CD4-positive, alpha-beta T cell treated with Interleukin-15 for 4 hours (primary cell): ENCODE measurements at regions not wholly inside any gene's neighbourhood (a gene's known extent, or its start where the extent isn't known, plus 50 kb on each side); places are given as distances from the start of the nearest gene placed in this dataset.

Experiments
- DNase-seq: peaks from one replicate; pipeline ENCODE4 v3.0.0-alpha.2; 2020; ENCODE audit warnings: low spot score

DNA sequence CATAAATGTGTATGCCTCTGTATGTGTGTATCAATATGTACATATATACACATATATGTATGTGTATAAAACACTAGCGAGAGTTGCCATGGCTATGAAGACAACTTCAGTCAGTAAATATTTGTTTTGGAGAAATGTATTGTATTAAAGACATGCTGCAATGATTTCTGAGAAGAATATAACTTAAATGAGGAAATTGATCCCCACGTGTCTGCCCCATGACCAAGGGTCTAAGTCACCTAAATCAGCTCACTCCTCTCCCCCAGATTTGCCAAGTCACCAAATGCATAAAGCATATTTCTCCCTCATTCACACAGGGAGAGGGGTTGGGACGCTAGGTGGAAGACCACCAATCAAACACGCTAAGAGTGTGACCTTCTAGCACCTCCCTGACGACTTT, 58.3 kb upstream of the LYST start:
- DNase-seq: no peak

DNA sequence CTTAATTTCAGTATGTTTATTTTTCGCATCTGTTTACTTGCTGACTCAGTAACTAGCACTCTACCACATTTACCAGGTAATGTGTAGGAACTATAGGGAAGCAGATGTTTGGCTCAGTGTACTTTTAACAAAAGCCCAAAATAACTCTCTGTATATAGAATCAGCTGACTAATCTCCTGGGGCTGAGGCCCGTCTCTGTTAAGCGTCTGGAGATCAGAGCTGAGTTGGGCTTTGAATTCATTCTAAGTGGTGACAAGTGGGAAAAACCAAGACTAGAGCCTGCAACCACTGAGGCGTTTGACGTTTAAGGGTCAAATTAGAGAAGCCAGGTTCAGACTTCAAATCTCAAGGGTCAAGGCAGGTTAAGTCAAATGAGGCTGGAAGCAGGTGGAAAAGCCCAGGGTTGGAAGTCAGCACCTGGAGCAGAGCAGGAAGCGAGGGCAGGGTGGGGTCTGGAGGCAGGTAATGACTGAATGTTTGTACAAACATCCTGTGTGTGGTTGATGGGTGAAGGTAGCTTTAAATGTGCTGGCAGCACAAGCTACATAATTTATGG, 56.8 kb upstream of the LYST start:
- peak; percentile 40 for DNase-seq

- DNase-seq: no peak
Measured at GRCh38 chr1:235920596-235921375, 54.1 kb upstream of the LYST start.

GRCh38 chr1:235919833-235920441, 53.2 kb upstream of the LYST start:
- no peak for DNase-seq

DNA sequence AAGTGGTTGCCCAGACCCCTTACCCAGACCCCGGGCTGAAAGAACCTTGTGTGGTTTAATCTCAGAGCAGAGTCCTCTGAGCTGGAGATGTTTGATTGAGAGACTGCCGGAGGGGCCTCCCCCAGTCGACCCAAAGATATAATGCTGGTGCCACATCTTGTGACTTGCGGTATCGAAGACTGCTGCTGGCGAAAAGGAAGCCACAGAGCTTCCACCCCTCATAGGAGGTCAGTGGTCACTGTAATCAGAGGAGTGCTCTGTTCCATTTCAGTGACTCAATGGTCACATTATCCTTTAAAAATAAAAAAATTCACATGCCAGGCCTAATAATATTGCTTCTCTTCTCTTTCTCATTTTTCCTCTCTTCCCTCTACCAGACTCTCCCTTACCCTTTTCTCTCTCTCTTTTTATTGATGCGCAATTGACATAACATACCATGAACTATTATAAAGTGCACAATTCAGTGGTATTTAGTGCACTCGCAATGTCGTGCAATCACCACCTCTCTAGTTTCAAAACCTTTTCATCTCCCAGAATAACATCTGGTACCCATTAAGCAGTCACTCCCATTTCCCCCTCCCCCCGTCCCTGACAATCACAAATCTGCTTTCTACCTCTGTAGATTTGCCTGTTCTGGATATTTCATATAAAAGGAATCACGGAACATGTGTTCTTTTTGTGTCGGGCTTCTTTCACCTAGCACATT, 52.6 kb upstream of the LYST start:
- DNase-seq: no peak

- no peak for DNase-seq
Measured at GRCh38 chr1:235918465-235918864, 51.8 kb upstream of the LYST start.

GRCh38 chr1:235918032-235918431, 51.3 kb upstream of the LYST start:
- DNase-seq: no peak

DNA sequence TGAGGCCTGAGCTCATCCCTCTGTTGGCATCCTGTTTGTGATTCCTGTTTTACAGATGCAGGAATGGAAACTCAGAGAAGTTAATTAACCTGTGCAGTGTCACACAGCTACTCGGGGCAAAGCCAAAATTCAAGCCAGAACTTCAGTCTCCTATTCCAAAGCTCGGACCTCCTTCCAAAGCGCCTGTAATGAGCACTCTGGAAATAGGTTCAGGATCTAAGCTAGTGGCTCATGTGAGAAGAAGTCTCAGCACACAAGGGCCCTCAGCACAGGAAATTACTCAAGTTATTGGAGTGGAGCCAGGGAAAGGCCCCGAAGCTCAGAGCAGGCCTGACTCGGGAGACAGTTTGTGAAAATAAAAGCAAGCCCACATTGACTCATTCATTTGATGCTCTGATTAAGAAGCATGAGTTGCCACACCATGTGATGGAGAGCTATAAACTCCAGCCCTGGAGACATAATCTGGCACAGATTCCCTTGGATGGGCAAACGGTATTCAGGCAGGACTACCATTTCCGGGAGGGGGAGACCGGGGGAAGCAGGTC, 50.6 kb upstream of the LYST start:
- peak; percentile 81 for DNase-seq
